Activated effector memory CD4-positive, alpha-beta T cell treated with anti-CD3 and anti-CD28 coated beads, Interleukin-2, amount 50 U/mL, for 16 hours (primary cell): ENCODE measurements at regions not wholly inside any gene's neighbourhood (a gene's known extent, or its start where the extent isn't known, plus 50 kb on each side); places are given as distances from the start of the nearest gene placed in this dataset.

Experiments used
- DNase-seq: peaks from one replicate; pipeline ENCODE4 v3.0.0-alpha.2; 2020

- DNase-seq: no peak
Measured at GRCh38 chr1:190540366-190540765, 62.7 kb upstream of the BRINP3 start.

GRCh38 chr1:190551638-190552037 lies 74.0 kb upstream of the BRINP3 start:
- no peak for DNase-seq

- DNase-seq: no peak
Measured at GRCh38 chr1:190560161-190560681, 82.6 kb upstream of the BRINP3 start.

- no peak for DNase-seq
Measured at GRCh38 chr1:190563230-190563629, 85.6 kb upstream of the BRINP3 start.

- DNase-seq: no peak
Measured at GRCh38 chr1:190564117-190564516, 86.5 kb upstream of the BRINP3 start.

GRCh38 chr1:190578017-190578416 lies 100.4 kb upstream of the BRINP3 start:
- DNase-seq: no peak

DNA sequence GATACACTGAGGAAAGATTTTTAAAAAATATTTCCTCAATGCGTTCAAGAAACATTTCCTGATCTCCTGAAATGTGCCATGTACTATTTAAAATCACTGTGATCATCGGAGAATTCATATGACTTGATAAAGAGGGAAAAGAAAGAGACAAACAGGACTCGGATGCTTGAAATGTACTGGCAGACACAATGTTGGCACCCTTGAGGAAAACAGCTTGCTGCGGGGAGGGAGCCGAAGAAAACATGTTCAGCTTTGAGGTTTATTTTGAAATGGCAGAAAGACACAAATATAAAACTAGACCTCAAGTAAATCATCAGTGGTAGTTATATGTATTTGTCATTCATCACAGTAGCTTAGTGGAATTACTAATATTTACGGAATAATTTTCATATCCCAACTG lies 100.9 kb upstream of the BRINP3 start:
- no peak for DNase-seq

GRCh38 chr1:190579552-190580193 lies 102.0 kb upstream of the BRINP3 start:
- DNase-seq: no peak

GRCh38 chr1:190583862-190584261 lies 106.2 kb upstream of the BRINP3 start:
- no peak for DNase-seq

DNA sequence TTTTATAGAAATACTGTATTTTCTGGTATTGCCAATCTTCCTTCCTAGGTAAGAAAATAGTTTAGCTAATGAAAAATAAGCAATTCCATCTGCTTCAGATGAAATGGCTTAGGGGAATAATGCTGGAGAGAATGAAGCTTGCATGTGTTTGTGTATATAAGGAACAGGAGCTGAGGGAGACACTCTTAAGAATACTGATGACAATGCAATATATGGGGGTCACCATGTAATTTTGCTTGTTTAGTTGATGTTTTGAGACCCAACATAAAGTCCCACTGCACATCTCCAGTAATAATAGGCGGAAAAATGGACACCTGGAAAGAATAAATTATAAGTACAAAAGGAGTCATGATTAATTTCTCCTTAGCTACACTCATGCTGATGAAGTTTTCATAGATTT lies 110.8 kb upstream of the BRINP3 start:
- no peak for DNase-seq

DNA sequence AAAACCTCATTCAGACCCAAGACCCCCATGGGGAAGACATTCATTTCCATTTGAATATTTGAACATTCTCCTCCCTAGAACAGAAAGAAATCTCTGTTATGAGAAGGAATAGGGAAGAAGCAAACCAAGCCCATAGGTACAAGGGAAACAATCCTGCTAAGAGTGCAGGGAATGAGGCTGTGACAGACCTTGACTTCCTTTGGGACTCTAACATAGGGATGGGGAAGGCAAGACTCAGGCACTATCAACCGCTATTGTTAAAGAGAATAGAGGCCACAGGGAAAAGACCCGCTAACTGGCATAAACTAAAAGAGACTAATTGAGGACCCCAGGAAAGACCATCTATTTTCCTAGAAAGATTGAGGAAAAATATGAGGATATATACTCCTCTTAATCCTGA lies 117.8 kb upstream of the BRINP3 start:
- DNase-seq: no peak

DNA sequence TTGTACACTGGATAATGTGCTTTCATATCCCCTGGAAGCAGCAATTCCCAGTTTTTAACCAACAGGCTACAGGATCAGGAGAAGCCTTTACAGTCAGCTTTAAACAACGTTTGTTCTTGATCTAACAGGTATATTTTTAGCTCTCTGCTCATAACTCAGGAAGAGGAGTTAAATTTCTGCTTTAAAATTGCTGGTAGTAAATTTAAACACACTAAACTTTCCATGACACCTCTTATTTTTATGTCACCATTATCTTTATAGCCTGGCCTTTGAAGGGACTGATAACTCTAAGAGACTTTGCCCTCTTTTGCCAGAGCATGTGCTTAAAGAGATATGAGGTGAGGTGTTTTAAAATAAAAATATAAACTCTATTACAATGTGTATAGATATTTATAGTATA lies 119.6 kb upstream of the BRINP3 start:
- no peak for DNase-seq

- DNase-seq: no peak
Measured at GRCh38 chr1:190599670-190600069, 122.0 kb upstream of the BRINP3 start.

DNA sequence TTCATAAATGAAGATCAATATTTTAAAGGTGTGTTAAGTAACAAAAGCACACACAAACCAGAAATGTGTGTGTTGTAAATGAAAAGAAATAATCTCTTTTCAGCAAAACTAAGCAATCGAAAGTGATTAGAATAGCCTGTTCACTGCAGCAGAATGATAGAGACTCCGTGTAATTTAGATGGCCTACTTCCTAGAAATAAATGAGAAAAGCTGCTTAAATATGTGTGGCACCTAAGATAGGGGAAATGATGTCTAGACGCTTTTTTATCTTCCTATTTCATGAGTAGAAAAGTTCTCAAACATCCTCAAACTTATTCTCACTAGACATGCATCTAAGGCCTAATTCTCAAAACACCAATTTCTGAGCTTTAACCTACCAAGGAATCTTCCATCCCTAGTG lies 124.7 kb upstream of the BRINP3 start:
- no peak for DNase-seq

- DNase-seq: no peak
Measured at GRCh38 chr1:190608282-190608681, 130.6 kb upstream of the BRINP3 start.

DNA sequence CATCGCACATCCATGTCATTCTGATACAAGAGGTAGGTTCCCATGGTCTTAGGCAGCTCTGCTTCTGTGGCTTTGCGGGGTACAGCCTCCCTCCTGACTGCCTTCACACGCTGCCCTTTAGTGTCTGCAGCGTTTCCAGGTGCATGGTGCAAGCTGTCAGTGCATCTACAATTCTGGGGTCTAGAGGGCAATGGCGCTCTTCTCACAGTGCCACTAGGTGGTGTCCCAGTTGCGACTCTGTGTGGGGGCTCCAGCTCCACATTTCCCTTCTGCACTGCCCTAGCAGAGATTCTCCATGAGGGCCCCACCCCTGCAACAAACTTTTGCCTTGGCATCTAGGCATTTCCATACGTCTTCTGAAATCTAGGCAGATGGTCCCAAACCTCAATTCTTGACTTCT lies 138.2 kb upstream of the BRINP3 start:
- DNase-seq: no peak

DNA sequence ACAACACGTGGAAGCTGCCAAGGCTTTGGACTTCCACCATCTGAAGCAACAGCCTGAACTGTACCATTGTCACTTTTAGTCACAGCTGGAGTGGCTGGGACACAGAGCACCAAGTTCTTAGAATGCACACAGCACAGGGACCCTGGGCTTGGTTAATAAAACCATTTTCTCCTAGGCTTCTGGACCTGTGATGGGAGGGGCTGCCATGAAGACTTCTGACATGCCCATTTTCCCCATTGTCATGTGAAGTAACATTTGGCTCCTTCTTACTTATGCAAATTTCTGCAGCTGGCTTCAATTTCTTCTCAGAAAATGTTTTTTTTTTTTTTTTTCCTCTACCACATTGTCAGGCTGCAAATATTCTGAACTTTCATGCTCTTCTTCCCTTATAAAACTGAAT lies 138.6 kb upstream of the BRINP3 start:
- no peak for DNase-seq

DNA sequence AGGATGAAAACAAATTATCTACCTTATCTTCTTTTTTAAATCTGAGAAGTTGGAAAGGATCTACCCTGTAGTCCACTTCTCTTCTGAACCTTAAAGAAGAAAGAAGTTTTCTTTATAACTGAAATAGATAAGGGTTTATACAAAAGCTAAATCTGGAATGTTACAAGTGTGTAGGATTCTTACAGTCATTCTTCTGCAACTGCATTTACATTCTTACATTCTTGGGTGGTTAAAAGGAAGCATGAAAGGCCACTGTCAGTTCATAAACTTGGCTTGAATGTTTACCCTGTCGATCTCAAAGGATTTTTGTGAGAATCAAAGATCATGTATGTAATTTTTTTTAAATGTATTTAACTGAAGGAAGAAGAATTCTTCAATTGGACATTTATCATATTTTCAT lies 142.1 kb upstream of the BRINP3 start:
- DNase-seq: no peak

GRCh38 chr1:190633488-190633887 lies 155.8 kb upstream of the BRINP3 start:
- no peak for DNase-seq

DNA sequence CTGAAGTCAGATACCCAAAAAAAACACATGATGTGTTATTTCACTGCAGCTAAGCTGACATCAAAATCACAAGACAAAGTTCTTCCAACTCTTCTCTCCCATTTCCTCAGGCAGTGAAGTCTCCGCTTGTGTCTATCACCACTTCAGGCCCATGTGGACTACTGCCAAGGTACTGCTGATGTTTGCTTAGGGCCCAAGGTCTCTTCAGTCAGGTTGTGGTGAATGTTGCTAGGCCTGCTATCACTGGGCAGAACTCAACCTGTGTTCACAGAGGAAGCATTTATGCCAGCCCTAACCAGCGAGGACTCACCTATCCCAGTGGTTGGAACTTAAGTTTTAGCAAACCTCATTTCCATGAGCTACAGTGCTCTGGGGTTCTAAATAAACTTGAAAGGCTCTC lies 156.5 kb upstream of the BRINP3 start:
- no peak for DNase-seq

- no peak for DNase-seq
Measured at GRCh38 chr1:190649553-190649952, 171.9 kb upstream of the BRINP3 start.

DNA sequence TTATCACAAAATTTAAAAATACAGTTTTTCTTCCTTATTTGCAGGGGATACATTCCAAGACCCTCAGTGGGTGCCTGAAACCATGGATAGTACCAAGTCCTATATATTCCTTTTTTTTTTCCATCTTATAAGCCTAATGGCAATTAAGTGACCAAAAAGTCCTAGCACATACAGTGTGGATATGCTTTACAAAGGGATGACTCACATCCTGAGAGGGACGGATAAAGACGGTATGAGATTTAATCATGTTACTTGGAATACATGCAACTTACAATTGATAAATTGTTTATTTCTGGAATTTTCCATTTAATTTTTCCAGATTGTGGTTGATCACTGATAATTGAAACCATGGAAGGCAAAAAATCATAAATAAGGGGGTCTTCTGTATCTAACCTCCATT lies 181.2 kb upstream of the BRINP3 start:
- no peak for DNase-seq

DNA sequence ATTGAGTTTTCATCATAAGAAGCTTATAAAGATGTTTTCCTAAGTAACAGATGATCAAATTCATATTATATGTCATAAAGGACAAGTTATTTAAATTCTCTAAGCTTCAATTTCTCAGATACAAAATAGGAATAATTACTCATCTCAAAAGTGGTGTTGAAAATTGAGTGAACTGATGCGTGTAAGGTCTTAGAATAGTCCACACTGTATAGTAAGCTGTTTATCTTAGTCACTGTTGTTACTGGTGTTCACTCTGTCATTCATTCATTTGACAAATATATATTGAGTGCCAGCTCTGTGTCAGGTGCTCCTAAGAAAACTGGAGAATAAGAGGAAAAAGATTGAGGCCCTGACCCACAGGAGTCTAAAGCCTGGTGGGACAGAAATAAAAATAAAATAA lies 186.3 kb upstream of the BRINP3 start:
- no peak for DNase-seq

- DNase-seq: no peak
Measured at GRCh38 chr1:190665045-190665444, 187.4 kb upstream of the BRINP3 start.

GRCh38 chr1:190667914-190668313 lies 190.2 kb upstream of the BRINP3 start:
- DNase-seq: no peak

DNA sequence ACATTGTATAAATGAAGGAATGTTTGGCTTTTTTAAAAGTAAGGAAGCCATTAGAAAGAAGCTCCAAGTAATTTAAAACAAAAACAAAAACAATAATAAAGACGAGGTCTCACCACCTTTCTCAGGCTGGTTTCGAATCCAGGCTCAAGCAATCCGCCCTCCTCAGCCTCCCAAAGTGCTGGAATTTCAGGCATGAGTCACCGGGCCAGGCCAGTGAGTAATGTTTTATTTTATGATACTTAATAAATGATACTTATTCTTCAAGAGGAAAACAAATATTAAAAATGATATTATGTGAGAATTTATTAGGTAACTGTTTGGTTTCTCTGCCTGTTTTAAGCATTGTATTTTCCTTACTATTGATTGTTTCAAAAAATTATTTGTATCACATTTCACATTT lies 201.4 kb upstream of the BRINP3 start:
- no peak for DNase-seq
